Liver (tissue), 3 donors: ENCODE measurements at regions not wholly inside any gene's neighbourhood (a gene's known extent, or its start where the extent isn't known, plus 50 kb on each side); places are given as distances from the start of the nearest gene placed in this dataset.

Experiments used
- CTCF ChIP-seq: fragments of 150-350 bp; IDR thresholded peaks from 2 replicates; pipeline ENCODE4 v1.5.1; 2017; ENCODE audit warnings: improper control_type of control experiment, low read depth, low read length; ENCODE audit not compliant: missing input control
- JUND ChIP-seq, 2 donors: IDR thresholded peaks; 2 replicates each; pipeline ENCODE4 v1.6.1; 2016; ENCODE audit warnings: antibody characterized with exemption in 2 of 2
- MAX ChIP-seq: IDR thresholded peaks from 2 replicates; pipeline ENCODE4 v1.6.1; 2016; ENCODE audit warnings: antibody characterized with exemption
- SP1 ChIP-seq: IDR thresholded peaks from 2 replicates; pipeline ENCODE4 v1.6.1; 2018; ENCODE audit warnings: antibody characterized with exemption, mild to moderate bottlenecking
- TAF1 ChIP-seq: conservative IDR thresholded peaks from 2 replicates; pipeline ENCODE4 v1.6.1; 2016; ENCODE audit warnings: antibody characterized with exemption, mild to moderate bottlenecking
- ZBTB33 ChIP-seq: IDR thresholded peaks from 2 replicates; pipeline ENCODE4 v1.6.1; 2016; ENCODE audit warnings: antibody characterized with exemption
- donor health status: healthy.
- donor health status: healthy.

GRCh38 chr9:91119142-91119541 lies 242.6 kb downstream of the AUH start:
- TF ChIP-seq TAF1 (no peak), JUND (IDR thresholded peaks at IDR 0.05) (no peak), CTCF (no peak), ZBTB33 (no peak), MAX (no peak), SP1 (no peak)
